ENCODE measurements at regions not wholly inside any gene's neighbourhood (a gene's known extent, or its start where the extent isn't known, plus 50 kb on each side); places are given as distances from the start of the nearest gene placed in this dataset.

DNA sequence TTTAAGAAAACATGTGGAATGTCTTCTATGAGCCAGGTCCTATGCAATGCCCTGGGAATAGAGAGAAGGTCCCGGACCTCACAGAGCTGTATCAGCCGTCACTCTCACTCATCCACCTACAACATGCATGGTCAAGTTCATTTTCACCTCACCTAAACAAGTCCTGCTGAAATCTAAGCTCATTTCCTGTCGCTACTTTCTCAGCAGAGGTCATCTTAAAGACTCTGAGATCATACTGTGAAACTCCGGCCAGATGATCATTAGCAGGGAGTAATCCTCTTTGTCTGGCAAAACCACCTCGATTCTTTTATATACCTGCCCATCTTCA is 66.2 kb upstream of the LYRM9 start:
- no peak for DNase-seq (ENCODE audit: low read depth, low spot score)
- ChIA-PET CTCF (no interaction called here), RAD21 (ENCODE audit: low non-redundant PET in 1 of 2, low total read pairs in 2 of 2, uncharacterized antibody in 2 of 2, unreplicated experiment in 2 of 2) (no interaction called here), POLR2A (no interaction called here)
- no peak for ATAC-seq
- Histone ChIP-seq H2AFZ (ENCODE audit: low read depth, low read length, poor library complexity, severe bottlenecking) (no peak overlapping the region), H3K9me2 (ENCODE audit: insufficient read depth) (no peaks in the 10 kb centered on the region), H3K27me3 (ENCODE audit: insufficient read depth, low read length) (peaks cover 7% of the 10 kb centered on the region; the same call in 1 of the 2 replicates), H3K4me1 (ENCODE audit: control insufficient read depth in 1 of 2, insufficient read depth in 2 of 2, low read length in 2 of 2) (peaks cover 8 to 18% of the 10 kb centered on the region in 2 experiments), H3K36me3 (ENCODE audit: control insufficient read depth in 1 of 2, insufficient read depth in 2 of 2, low read length in 2 of 2) (no peaks in the 10 kb centered on the region), H3K27ac (ENCODE audit: low read depth, low read length) (no peak overlapping the region), H3K9ac (ENCODE audit: low read length) (no peak overlapping the region), H3K4me3 (replicated peaks in 1 of 2; ENCODE audit: low read depth in 1 of 2, low read length in 2 of 2) (no peak overlapping the region), H3K79me2 (ENCODE audit: insufficient read depth, low read length) (no peaks in the 10 kb centered on the region), H3K4me2 (ENCODE audit: low read length) (no peak overlapping the region), H3K9me3 (ENCODE audit: control insufficient read depth in 1 of 2, insufficient read depth in 1 of 2, low read depth in 1 of 2, low read length in 2 of 2) (no peaks in the 10 kb centered on the region), H4K20me1 (ENCODE audit: insufficient read depth) (no peaks in the 10 kb centered on the region)
- TF ChIP-seq ELF1 (IDR thresholded peaks at IDR 0.05; ENCODE audit: borderline replicate concordance, low read depth) (no peak), RAD21 (IDR thresholded peaks at IDR 0.05; ENCODE audit: low read depth) (no peak), CBX3 (IDR thresholded peaks at IDR 0.05; ENCODE audit: low read depth) (no peak), POLR2A (IDR thresholded peaks at IDR 0.05; ENCODE audit: borderline replicate concordance, extremely low read depth, insufficient read depth, insufficient read length) (no peak), ZFX (IDR thresholded peaks at IDR 0.05) (no peak), ZNF274 (IDR thresholded peaks at IDR 0.05; ENCODE audit: low read depth, low read length) (no peak), SP1 (IDR thresholded peaks at IDR 0.05; ENCODE audit: low read depth) (no peak), EZH2 (IDR thresholded peaks at IDR 0.05) (no peak), SRF (IDR thresholded peaks at IDR 0.05; ENCODE audit: low read depth) (no peak), TCF7L2 (IDR thresholded peaks at IDR 0.05; ENCODE audit: borderline replicate concordance, extremely low read depth, insufficient read depth, insufficient read length) (no peak)
- TF ChIP-seq, protein P1, sequence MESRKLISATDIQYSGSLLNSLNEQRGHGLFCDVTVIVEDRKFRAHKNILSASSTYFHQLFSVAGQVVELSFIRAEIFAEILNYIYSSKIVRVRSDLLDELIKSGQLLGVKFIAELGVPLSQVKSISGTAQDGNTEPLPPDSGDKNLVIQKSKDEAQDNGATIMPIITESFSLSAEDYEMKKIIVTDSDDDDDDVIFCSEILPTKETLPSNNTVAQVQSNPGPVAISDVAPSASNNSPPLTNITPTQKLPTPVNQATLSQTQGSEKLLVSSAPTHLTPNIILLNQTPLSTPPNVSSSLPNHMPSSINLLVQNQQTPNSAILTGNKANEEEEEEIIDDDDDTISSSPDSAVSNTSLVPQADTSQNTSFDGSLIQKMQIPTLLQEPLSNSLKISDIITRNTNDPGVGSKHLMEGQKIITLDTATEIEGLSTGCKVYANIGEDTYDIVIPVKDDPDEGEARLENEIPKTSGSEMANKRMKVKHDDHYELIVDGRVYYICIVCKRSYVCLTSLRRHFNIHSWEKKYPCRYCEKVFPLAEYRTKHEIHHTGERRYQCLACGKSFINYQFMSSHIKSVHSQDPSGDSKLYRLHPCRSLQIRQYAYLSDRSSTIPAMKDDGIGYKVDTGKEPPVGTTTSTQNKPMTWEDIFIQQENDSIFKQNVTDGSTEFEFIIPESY (IDR thresholded peaks at IDR 0.05; ENCODE audit: extremely low read depth, insufficient replicate concordance, low read length), result no peak
- TF ChIP-seq, protein P2, sequence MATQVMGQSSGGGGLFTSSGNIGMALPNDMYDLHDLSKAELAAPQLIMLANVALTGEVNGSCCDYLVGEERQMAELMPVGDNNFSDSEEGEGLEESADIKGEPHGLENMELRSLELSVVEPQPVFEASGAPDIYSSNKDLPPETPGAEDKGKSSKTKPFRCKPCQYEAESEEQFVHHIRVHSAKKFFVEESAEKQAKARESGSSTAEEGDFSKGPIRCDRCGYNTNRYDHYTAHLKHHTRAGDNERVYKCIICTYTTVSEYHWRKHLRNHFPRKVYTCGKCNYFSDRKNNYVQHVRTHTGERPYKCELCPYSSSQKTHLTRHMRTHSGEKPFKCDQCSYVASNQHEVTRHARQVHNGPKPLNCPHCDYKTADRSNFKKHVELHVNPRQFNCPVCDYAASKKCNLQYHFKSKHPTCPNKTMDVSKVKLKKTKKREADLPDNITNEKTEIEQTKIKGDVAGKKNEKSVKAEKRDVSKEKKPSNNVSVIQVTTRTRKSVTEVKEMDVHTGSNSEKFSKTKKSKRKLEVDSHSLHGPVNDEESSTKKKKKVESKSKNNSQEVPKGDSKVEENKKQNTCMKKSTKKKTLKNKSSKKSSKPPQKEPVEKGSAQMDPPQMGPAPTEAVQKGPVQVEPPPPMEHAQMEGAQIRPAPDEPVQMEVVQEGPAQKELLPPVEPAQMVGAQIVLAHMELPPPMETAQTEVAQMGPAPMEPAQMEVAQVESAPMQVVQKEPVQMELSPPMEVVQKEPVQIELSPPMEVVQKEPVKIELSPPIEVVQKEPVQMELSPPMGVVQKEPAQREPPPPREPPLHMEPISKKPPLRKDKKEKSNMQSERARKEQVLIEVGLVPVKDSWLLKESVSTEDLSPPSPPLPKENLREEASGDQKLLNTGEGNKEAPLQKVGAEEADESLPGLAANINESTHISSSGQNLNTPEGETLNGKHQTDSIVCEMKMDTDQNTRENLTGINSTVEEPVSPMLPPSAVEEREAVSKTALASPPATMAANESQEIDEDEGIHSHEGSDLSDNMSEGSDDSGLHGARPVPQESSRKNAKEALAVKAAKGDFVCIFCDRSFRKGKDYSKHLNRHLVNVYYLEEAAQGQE (IDR thresholded peaks at IDR 0.05; ENCODE audit: low read depth), result no peak
- intact Hi-C loops (cut with micrococcal nuclease), result no loop called here
- no TSS peak for BruUV-seq (replicated peaks)
